GM12892 (cell line): ENCODE measurements at regions not wholly inside any gene's neighbourhood (a gene's known extent, or its start where the extent isn't known, plus 50 kb on each side); places are given as distances from the start of the nearest gene placed in this dataset.

ENCODE experiments used
- POLR2AphosphoS5 ChIP-seq: IDR thresholded peaks from 2 replicates; pipeline ENCODE4 v1.6.1; 2011; ENCODE audit warnings: low read depth, low read length, control low read depth
- TAF1 ChIP-seq: IDR thresholded peaks from 2 replicates; pipeline ENCODE4 v1.6.1; 2011; ENCODE audit warnings: low read depth, mild to moderate bottlenecking, control low read depth, low read length, borderline replicate concordance

- TF ChIP-seq POLR2AphosphoS5: no peak
- TF ChIP-seq TAF1: no peak
These were observed 806.2 kb downstream of the TBC1D22A start for GRCh38 chr22:47568700-47569099.
